ENCODE measurements at regions not wholly inside any gene's neighbourhood (a gene's known extent, or its start where the extent isn't known, plus 50 kb on each side); places are given as distances from the start of the nearest gene placed in this dataset.

- Histone ChIP-seq H3K4me1 (ENCODE audit: control insufficient read depth in 5 of 5, insufficient read depth in 5 of 5, low read length in 5 of 5) (no peaks in the 10 kb centered on the region), H3K9me3 (ENCODE audit: control insufficient read depth in 5 of 5, low read length in 5 of 5) (peaks cover 0 to 21% (median 12%) of the 10 kb centered on the region in 5 donors), H3K27me3 (ENCODE audit: control insufficient read depth in 5 of 5, insufficient read depth in 4 of 5, low read length in 5 of 5) (no peaks in the 10 kb centered on the region), H3K36me3 (ENCODE audit: control insufficient read depth in 5 of 5, insufficient read depth in 5 of 5, low read length in 5 of 5) (no peaks in the 10 kb centered on the region), H3K9ac (ENCODE audit: low read length in 5 of 5) (no peak overlapping the region), H3K4me3 (ENCODE audit: low read depth in 1 of 5, low read length in 5 of 5) (no peak overlapping the region), H3K27ac (ENCODE audit: low read depth, low read length) (no peak overlapping the region)
Measured at GRCh38 chr13:53719281-53719680, 690.7 kb downstream of the OLFM4 start.

DNA sequence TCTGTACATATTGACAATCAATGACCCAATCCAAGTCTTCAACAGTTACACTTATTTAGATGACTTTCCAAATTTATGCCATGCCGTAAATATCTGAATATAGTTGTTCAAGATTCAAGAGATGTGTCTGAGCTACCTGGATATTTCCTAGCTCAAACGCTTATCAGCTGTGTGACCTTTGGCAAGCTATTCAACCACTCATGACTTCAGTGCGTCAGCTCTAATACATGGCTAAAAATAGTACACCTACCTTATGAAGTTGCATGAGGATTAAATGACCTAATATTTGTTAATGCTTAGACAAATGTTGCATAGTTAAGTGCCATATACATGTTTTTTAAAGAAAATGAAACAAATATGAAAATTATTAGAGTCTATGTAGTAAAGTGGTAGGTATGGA, 704.1 kb downstream of the OLFM4 start:
- Histone ChIP-seq H3K36me3 (ENCODE audit: control insufficient read depth in 5 of 5, insufficient read depth in 5 of 5, low read length in 5 of 5) (no peaks in the 10 kb centered on the region), H3K9me3 (ENCODE audit: control insufficient read depth in 5 of 5, low read length in 5 of 5) (no peaks in the 10 kb centered on the region), H3K27me3 (ENCODE audit: control insufficient read depth in 5 of 5, insufficient read depth in 4 of 5, low read length in 5 of 5) (no peaks in the 10 kb centered on the region), H3K9ac (ENCODE audit: low read length in 5 of 5) (no peak overlapping the region), H3K4me3 (ENCODE audit: low read depth in 1 of 5, low read length in 5 of 5) (no peak overlapping the region), H3K27ac (ENCODE audit: low read depth, low read length) (no peak overlapping the region), H3K4me1 (ENCODE audit: control insufficient read depth in 5 of 5, insufficient read depth in 5 of 5, low read length in 5 of 5) (no peaks in the 10 kb centered on the region)

DNA sequence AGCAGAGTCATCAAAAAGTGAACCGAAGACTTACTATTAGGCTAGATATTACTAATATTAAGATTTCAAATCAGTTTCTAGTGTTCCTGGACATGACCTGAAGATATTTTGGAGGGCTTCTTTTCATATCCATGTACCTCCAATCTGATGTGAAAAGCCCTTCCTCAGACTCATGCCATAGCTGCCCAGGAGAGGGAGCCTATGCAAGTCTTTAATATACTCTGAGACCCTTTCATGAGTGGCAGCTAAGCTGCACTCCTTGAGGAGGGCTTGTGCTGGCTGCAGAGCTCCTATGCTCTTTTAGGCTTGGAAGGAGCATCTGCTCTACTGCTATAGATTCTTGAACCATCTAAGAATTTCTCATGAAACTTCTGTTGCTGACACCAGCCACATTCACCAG, 715.3 kb downstream of the OLFM4 start:
- Histone ChIP-seq H3K27ac (ENCODE audit: low read depth, low read length) (no peak overlapping the region), H3K9ac (ENCODE audit: low read length in 5 of 5) (no peak overlapping the region), H3K4me1 (ENCODE audit: control insufficient read depth in 5 of 5, insufficient read depth in 5 of 5, low read length in 5 of 5) (no peaks in the 10 kb centered on the region), H3K27me3 (ENCODE audit: control insufficient read depth in 5 of 5, insufficient read depth in 4 of 5, low read length in 5 of 5) (no peaks in the 10 kb centered on the region), H3K4me3 (ENCODE audit: low read depth in 1 of 5, low read length in 5 of 5) (no peak overlapping the region), H3K36me3 (ENCODE audit: control insufficient read depth in 5 of 5, insufficient read depth in 5 of 5, low read length in 5 of 5) (no peaks in the 10 kb centered on the region), H3K9me3 (ENCODE audit: control insufficient read depth in 5 of 5, low read length in 5 of 5) (no peaks in the 10 kb centered on the region)

DNA sequence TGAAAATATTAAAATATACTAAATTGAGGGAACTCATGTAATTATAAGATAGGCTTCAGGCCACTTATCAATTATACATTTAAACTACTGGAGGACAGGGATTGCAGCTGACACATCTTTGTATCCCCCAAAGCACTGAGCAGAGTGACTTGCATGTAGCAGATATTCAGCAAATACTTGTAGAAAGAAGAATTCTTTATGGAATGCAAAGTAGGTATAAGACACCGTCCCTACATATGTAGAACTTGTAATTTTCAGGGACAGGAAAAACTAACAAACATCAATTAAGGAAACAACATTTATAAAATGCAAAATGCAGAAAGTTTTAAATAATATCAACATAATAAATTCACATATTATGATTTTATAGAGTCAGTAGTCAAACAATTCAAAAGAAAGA, 719.2 kb downstream of the OLFM4 start:
- Histone ChIP-seq H3K27me3 (ENCODE audit: control insufficient read depth in 5 of 5, insufficient read depth in 4 of 5, low read length in 5 of 5) (no peaks in the 10 kb centered on the region), H3K4me3 (ENCODE audit: low read depth in 1 of 5, low read length in 5 of 5) (no peak overlapping the region), H3K27ac (ENCODE audit: low read depth, low read length) (no peak overlapping the region), H3K36me3 (ENCODE audit: control insufficient read depth in 5 of 5, insufficient read depth in 5 of 5, low read length in 5 of 5) (no peaks in the 10 kb centered on the region), H3K9me3 (ENCODE audit: control insufficient read depth in 5 of 5, low read length in 5 of 5) (no peaks in the 10 kb centered on the region), H3K4me1 (ENCODE audit: control insufficient read depth in 5 of 5, insufficient read depth in 5 of 5, low read length in 5 of 5) (no peaks in the 10 kb centered on the region), H3K9ac (ENCODE audit: low read length in 5 of 5) (no peak overlapping the region)

GRCh38 chr13:53749306-53749705, 720.7 kb downstream of the OLFM4 start:
- Histone ChIP-seq H3K27me3 (ENCODE audit: control insufficient read depth in 5 of 5, insufficient read depth in 4 of 5, low read length in 5 of 5) (no peaks in the 10 kb centered on the region), H3K36me3 (ENCODE audit: control insufficient read depth in 5 of 5, insufficient read depth in 5 of 5, low read length in 5 of 5) (no peaks in the 10 kb centered on the region), H3K9ac (ENCODE audit: low read length in 5 of 5) (no peak overlapping the region), H3K4me1 (ENCODE audit: control insufficient read depth in 5 of 5, insufficient read depth in 5 of 5, low read length in 5 of 5) (no peaks in the 10 kb centered on the region), H3K27ac (ENCODE audit: low read depth, low read length) (no peak overlapping the region), H3K9me3 (ENCODE audit: control insufficient read depth in 5 of 5, low read length in 5 of 5) (no peaks in the 10 kb centered on the region), H3K4me3 (ENCODE audit: low read depth in 1 of 5, low read length in 5 of 5) (no peak overlapping the region)

GRCh38 chr13:53759016-53759415, 730.4 kb downstream of the OLFM4 start:
- H3K27me3 ChIP-seq (ENCODE audit: control insufficient read depth in 5 of 5, insufficient read depth in 4 of 5, low read length in 5 of 5), result peaks cover 0 to 6% (median 2%) of the 10 kb centered on the region in 5 donors
- peaks cover 0 to 4% (median 0%) of the 10 kb centered on the region in 5 donors for H3K9me3 ChIP-seq (ENCODE audit: control insufficient read depth in 5 of 5, low read length in 5 of 5)
- no peak overlapping the region for H3K9ac ChIP-seq (ENCODE audit: low read length in 5 of 5)
- no peaks in the 10 kb centered on the region for H3K4me1 ChIP-seq (ENCODE audit: control insufficient read depth in 5 of 5, insufficient read depth in 5 of 5, low read length in 5 of 5)
- H3K27ac ChIP-seq (ENCODE audit: low read depth, low read length), result no peak overlapping the region
- H3K4me3 ChIP-seq (ENCODE audit: low read depth in 1 of 5, low read length in 5 of 5), result no peak overlapping the region
- no peaks in the 10 kb centered on the region for H3K36me3 ChIP-seq (ENCODE audit: control insufficient read depth in 5 of 5, insufficient read depth in 5 of 5, low read length in 5 of 5)

DNA sequence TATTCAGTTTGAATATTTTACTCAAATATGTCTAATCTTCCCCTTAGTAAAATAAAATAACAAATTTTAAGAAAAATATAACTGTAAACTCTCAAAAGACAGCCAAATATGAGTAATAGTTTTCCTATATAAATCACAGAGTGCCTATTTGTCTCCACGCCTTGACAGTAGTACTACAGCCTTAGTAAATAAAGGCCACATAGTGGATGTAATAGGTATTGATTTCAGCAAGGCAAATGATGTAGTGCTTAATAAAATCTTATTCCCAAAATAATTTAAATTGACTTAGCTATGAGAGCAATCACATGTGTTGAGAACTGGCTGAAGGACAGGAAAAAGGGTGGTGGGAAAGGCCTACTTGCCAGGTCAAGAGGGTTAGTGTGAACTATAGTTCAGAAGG, 747.2 kb downstream of the OLFM4 start:
- no peaks in the 10 kb centered on the region for H3K4me1 ChIP-seq (ENCODE audit: control insufficient read depth in 5 of 5, insufficient read depth in 5 of 5, low read length in 5 of 5)
- no peaks in the 10 kb centered on the region for H3K27me3 ChIP-seq (ENCODE audit: control insufficient read depth in 5 of 5, insufficient read depth in 4 of 5, low read length in 5 of 5)
- H3K27ac ChIP-seq (ENCODE audit: low read depth, low read length), result no peak overlapping the region
- no peaks in the 10 kb centered on the region for H3K36me3 ChIP-seq (ENCODE audit: control insufficient read depth in 5 of 5, insufficient read depth in 5 of 5, low read length in 5 of 5)
- H3K4me3 ChIP-seq (ENCODE audit: low read depth in 1 of 5, low read length in 5 of 5), result no peak overlapping the region
- no peaks in the 10 kb centered on the region for H3K9me3 ChIP-seq (ENCODE audit: control insufficient read depth in 5 of 5, low read length in 5 of 5)
- no peak overlapping the region for H3K9ac ChIP-seq (ENCODE audit: low read length in 5 of 5)

DNA sequence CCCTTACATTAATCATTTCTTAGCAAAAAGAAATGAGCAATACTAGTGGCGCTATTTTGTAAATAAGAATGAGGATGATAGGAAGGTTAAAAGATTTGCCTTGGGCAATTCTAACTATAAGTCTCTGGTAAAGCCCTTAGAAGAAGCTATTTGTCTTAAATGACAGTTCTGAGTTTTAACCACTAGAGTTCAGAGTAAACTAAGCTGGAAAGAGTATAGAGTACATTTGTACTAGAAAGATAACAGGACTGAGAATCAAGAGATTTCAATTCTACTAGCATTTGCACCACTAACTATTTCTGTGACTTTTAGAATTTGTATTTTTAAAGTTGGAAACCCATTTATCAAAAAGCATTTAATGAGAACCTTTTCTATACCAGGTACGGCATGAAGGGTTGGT, 750.3 kb downstream of the OLFM4 start:
- Histone ChIP-seq H3K27me3 (ENCODE audit: control insufficient read depth in 5 of 5, insufficient read depth in 4 of 5, low read length in 5 of 5) (no peaks in the 10 kb centered on the region), H3K9me3 (ENCODE audit: control insufficient read depth in 5 of 5, low read length in 5 of 5) (no peaks in the 10 kb centered on the region), H3K4me1 (ENCODE audit: control insufficient read depth in 5 of 5, insufficient read depth in 5 of 5, low read length in 5 of 5) (peaks cover 0 to 5% (median 4%) of the 10 kb centered on the region in 5 donors), H3K36me3 (ENCODE audit: control insufficient read depth in 5 of 5, insufficient read depth in 5 of 5, low read length in 5 of 5) (no peaks in the 10 kb centered on the region), H3K9ac (ENCODE audit: low read length in 5 of 5) (no peak overlapping the region), H3K4me3 (ENCODE audit: low read depth in 1 of 5, low read length in 5 of 5) (no peak overlapping the region), H3K27ac (ENCODE audit: low read depth, low read length) (no peak overlapping the region)

GRCh38 chr13:53781941-53782340, 753.3 kb downstream of the OLFM4 start:
- Histone ChIP-seq H3K4me3 (ENCODE audit: low read depth in 1 of 5, low read length in 5 of 5) (no peak overlapping the region), H3K4me1 (ENCODE audit: control insufficient read depth in 5 of 5, insufficient read depth in 5 of 5, low read length in 5 of 5) (peaks cover 0 to 5% (median 4%) of the 10 kb centered on the region in 5 donors), H3K36me3 (ENCODE audit: control insufficient read depth in 5 of 5, insufficient read depth in 5 of 5, low read length in 5 of 5) (no peaks in the 10 kb centered on the region), H3K27me3 (ENCODE audit: control insufficient read depth in 5 of 5, insufficient read depth in 4 of 5, low read length in 5 of 5) (no peaks in the 10 kb centered on the region), H3K9me3 (ENCODE audit: control insufficient read depth in 5 of 5, low read length in 5 of 5) (no peaks in the 10 kb centered on the region), H3K27ac (ENCODE audit: low read depth, low read length) (no peak overlapping the region), H3K9ac (ENCODE audit: low read length in 5 of 5) (no peak overlapping the region)

DNA sequence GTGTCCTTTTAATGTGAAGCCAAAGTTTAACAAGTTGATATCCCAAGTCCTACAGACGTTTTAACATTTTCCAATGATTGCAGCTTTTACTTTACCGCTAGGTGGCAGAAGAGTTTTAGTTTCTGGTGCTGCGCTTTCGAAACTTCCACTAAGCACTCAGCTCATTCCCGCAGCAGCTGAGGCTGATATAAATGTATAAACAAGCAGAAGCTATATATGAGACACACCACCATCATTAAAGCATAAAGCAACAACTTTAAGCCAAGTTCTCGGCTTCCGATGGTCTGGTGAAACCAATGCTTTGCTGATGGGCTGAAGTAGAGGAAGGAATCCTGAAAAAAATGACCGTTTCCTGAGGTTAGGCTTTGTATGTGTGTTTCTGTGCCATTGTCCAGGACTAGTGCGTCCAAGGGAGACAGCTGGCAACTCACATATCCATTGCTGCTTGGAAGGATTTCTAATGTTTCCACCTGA, 753.9 kb downstream of the OLFM4 start:
- no peak overlapping the region for H3K27ac ChIP-seq (ENCODE audit: low read depth, low read length)
- no peaks in the 10 kb centered on the region for H3K27me3 ChIP-seq (ENCODE audit: control insufficient read depth in 5 of 5, insufficient read depth in 4 of 5, low read length in 5 of 5)
- peak overlapping the region in 2 of 5 donors; percentile 25 to 31 for H3K9ac ChIP-seq (ENCODE audit: low read length in 5 of 5)
- H3K9me3 ChIP-seq (ENCODE audit: control insufficient read depth in 5 of 5, low read length in 5 of 5), result no peaks in the 10 kb centered on the region
- H3K4me3 ChIP-seq (ENCODE audit: low read depth in 1 of 5, low read length in 5 of 5), result peak overlapping the region; percentile 41 to 66 (median 56)
- no peaks in the 10 kb centered on the region for H3K36me3 ChIP-seq (ENCODE audit: control insufficient read depth in 5 of 5, insufficient read depth in 5 of 5, low read length in 5 of 5)
- peaks cover 0 to 5% (median 4%) of the 10 kb centered on the region in 5 donors for H3K4me1 ChIP-seq (ENCODE audit: control insufficient read depth in 5 of 5, insufficient read depth in 5 of 5, low read length in 5 of 5)

- Histone ChIP-seq H3K36me3 (ENCODE audit: control insufficient read depth in 5 of 5, insufficient read depth in 5 of 5, low read length in 5 of 5) (no peaks in the 10 kb centered on the region), H3K4me1 (ENCODE audit: control insufficient read depth in 5 of 5, insufficient read depth in 5 of 5, low read length in 5 of 5) (peaks cover 0 to 7% (median 4%) of the 10 kb centered on the region in 5 donors), H3K9me3 (ENCODE audit: control insufficient read depth in 5 of 5, low read length in 5 of 5) (no peaks in the 10 kb centered on the region), H3K27me3 (ENCODE audit: control insufficient read depth in 5 of 5, insufficient read depth in 4 of 5, low read length in 5 of 5) (no peaks in the 10 kb centered on the region), H3K9ac (ENCODE audit: low read length in 5 of 5) (no peak overlapping the region), H3K27ac (ENCODE audit: low read depth, low read length) (no peak overlapping the region), H3K4me3 (ENCODE audit: low read depth in 1 of 5, low read length in 5 of 5) (no peak overlapping the region)
Measured at GRCh38 chr13:53783471-53783870, 754.9 kb downstream of the OLFM4 start.
